SKM-1 treated with dmso at 0.1 percent for 144 hours (cell line): ENCODE measurements at regions not wholly inside any gene's neighbourhood (a gene's known extent, or its start where the extent isn't known, plus 50 kb on each side); places are given as distances from the start of the nearest gene placed in this dataset.

Source experiments
- DNase-seq: peaks from one replicate; lab custom pipeline; 2025; ENCODE audit not compliant: unreplicated experiment; lab: John Stamatoyannopoulos, UW

DNA sequence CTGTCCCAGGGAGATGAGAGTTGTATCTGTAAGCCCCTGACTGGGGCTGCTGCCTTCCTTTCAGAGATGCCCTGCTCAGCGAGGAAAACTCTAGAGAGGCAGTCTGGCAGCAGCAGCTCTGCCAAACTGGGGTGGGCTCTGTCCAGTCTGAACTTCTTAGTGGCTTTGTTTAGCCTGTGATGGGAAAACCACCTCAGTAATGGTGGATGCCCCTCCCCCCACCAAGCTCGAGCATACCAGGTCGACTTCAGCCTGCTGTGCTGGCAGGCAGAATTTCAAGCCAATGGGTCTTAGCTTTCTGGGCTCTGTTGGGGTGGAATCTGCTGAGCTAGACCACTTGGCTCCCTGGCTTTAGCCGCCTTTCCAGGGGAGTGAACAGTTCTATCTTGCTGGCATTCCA is 218.3 kb downstream of the TUSC7 start:
- no peak for DNase-seq

DNA sequence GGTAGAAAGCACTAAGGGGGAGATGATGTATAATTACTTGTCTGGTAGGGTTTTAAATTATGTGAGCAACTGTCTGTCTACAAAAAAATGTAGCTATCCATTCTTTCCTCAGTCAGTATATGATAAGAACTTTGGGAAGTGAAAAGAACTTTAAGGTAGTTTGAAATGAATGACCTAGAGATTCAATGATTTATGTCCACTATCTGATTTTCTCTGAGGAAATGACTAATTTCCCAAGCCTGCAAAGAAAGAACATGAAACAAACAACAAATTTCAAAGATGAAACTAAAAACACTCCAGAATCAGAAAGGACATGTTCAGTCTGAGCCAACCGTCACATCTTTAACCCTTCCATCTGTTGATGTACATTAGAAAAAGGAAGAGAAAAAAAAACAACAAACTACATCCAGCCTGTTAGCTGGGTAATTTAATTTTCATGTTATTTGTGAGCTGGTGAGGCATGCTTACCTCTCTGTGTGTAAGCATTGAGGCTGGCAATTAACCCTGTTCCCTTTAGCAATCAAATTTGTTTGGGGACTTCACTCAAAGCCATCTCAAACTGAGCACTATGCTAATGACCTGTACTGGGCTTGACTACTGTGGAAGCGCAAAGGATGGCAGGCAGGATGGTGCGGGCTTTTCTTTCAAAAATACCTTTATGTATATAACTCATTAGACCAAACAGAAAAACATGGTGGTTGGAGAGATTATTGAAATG is 220.1 kb downstream of the TUSC7 start:
- no peak for DNase-seq

DNA sequence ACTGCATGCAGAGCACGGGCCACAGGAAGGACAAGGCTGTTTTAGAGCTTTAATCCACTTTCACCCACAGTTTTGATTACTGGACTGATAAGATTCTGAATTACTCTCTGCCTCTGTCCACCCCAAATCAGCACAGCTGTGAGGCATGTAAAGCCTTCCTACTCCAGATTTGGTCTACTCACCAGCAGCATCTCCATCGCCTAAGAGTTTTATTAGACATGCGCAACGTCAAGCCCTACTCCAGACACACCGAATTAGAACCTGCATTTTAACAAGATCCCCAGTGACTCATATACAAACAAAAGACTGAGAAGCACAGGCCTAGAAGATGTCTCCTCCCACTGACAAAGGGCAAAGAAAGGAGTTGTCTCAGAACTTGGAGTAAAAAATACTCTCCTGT is 221.2 kb downstream of the TUSC7 start:
- DNase-seq, result no peak

DNA sequence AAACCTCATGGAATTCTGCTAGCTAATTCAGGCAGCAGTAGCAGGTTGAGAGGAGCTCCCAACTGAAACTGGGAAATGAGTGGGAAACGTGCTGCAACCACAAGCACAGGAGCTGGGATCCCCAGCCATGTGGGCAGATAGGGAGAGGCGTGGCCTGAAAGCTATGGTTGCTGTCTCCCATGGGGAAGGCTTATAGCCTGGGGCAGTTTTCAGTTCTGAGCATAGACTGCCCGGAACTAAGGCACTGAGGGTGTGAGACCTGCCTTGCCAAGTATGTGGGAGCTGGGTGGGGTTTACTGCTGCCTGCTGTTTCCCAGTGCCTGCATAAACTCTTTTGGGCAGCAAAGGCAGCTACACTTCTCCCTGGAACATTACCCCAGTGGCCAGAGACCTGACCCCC is 229.5 kb downstream of the TUSC7 start:
- DNase-seq, result no peak

DNA sequence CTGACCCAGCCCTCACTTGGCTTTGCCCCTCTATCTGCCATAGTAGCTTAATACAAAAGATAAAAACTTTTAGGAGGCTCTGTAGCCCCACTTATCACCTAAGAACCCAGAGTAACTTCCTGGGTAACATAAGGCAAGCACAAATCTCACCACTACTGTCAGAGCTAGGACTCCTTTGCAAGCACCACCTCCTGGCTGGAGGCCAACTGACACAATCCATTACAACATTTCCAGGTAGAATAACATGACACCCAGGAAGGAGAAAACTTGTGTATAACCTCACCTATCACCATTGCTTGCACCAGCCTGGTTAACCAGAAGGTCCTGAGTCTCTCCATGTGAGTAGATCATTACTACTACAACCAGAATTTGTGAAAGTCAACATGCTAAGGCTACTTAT is 230.0 kb downstream of the TUSC7 start:
- no peak for DNase-seq

DNA sequence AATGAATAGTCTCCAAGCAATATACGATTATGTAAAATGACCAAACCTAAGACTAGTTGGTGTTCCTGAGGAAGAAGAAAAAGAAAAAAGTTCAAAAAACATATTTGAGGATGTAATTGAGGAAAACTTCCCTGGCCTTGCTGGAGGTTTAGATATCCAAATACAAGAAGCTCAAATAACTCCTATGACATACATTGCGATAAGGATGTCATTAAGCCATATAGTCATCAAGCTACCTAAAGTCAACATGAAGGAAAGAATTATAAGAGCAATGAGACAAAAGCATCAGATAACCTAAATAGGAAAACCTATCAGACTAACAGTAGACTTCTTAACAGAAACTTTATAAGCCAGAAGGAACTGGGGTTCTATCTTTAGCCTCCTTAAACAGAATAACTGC is 231.1 kb downstream of the TUSC7 start:
- DNase-seq, result no peak

DNA sequence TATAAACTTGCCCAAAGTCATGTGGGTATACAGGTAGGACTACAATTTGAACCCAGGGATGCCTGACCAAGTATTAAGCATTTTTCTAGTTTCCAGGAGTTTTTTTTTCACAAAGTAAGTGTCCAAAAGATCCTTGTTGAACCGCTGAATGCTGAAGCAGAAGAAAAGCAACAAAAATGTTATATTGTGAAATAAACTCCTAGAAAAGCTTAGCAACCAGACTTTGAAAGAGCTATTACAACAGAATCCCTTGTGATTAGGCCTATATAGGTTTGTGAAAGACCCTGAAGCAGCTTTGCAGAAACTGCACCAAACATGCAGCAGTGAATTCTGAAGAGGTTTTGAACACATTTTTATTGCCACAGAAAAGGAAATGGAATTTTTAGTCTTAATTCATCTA is 236.8 kb downstream of the TUSC7 start:
- no peak for DNase-seq

DNA sequence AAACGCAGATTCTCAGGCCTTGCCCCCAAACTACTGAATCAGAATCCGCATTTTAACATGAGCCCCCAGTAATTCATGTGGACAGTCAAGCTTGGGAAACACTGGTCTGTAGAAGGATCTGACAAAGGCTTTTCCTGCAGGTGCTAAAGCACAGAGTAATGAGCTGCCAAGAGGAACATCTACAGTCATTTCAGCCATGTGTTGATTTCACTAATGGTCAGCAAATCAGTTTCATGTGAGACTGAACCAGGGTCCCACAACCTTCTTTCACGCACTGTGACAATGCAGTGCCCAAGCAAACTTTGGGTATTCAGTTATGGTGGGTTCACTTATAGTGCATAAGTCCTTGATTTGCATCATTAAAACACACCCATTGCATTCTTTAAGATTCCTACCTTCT is 237.6 kb downstream of the TUSC7 start:
- no peak for DNase-seq

DNA sequence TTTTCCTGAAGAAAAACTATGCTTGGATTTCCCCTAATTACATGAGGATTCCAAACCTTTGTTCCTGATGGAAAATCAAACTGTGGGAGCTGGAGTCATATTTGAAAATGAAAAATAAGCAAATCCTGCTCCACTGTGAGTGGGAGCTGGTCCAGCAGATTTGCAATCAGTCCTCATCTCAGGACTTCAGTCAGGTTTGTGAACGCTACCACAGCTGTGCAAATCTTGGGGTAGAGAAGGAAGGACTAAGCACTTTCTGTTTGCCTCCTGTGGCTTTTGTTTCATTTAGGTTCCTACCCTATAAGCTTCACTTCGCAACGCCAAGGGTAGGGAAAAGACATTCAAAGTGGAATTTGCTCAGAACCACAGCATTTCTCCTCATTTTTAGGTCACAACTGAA is 238.2 kb downstream of the TUSC7 start:
- no peak for DNase-seq

DNA sequence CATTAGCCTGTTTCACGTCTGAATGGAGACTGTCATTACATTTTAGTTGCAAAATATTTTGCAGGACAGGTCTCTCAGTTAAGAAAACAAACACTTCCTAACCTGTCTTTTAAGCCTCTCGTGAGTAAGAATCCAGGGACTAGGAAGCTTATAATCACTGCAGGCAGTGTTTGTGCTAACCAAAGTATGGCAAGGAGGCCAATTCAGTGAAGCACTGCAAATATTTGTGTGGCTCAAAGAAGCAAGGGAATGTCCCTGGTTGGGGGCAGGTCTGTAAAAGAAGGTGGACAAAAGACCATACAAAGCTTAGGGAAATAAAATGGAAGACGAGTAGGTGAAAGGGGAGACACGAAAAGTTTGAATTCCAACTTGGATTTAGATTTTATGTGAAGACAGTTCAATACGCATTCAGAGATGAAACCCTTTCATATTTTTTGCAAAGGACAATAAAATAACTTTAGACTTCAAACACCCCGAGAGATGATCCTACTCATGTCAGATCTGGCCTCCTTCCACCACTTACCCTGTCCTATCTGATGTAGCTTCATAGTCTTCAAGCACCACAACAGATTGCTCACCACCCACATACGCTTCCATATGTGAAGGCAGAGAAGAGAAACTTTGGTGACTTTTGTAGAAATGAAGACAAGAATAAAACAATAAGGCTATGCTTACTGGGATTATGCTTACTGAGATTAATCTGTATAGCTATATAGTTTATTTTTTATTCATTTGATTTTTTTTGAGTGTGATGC is 240.9 kb downstream of the TUSC7 start:
- no peak for DNase-seq

DNA sequence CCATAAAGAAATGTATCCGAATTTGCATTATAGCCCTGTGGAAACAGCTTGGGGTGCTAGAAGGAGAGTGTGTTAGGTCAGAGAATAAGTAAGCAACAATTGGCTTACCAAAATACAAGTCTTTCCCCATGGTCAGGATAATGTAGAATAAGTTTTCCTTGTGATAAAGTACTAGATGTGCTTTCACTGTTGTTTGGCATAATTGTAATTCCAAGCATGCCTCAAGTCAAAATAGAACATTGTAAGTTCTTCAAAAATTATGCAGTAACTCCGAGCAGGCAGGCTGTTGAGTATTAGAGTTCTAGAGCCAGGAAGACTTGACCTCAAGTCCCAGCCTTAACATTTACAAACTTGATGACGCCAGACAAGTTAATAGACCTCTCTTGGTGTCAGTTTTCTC is 242.0 kb downstream of the TUSC7 start:
- DNase-seq, result no peak

DNA sequence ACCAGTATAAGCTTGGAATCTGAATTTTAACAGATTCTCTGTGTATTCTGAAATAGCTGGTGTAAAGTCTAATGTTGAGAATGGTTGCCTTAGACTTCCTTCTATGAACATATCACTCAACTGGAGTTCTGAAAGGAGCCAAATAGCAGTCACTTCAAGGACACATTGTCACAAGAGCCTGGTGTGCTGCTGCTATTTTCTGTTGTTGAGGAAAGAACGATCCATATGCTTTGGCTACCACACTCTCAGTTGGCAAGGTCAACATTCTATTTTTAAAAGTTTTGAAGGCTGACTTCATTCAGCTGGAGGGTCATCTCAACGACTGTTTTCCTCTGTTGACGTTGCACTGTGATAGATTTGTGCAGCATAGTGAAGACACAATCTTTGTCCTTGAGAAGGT is 248.7 kb downstream of the TUSC7 start:
- DNase-seq, result no peak

DNA sequence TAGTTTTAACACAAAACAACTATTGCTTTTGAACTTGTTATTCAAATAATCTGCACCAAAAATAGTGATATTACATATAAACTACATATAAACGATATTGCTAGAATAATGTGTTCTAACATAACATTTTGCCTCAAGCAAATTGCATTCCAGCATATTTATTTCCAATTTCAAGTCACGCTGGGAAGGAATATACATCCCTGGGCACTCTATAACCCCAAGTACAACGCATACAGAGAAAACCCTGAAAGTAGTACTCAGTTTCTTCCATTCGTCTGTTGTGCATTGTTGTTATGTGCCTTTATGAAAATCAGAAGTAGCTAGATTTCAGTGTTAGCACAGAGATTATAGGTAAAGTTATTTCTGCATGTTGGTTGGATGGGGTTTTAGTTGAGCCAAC is 251.5 kb downstream of the TUSC7 start:
- no peak for DNase-seq

DNA sequence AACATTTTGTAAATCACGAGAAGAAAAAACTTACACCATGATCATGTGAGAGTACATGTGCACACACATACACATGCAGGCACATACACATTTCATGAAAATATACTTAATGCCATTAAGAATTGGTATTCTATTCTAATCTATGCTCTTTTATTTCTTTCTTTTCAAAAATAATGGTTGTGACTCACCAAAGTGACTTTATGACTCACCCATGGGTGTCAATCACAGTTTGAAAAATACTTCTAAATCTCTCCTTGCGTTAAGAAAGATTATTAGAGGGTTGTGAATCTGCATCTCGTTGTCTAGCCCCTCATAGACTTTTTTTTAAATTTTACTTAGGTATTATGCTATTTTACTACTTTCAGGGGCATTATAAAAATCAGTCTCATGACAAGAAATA is 254.2 kb downstream of the TUSC7 start:
- no peak for DNase-seq

DNA sequence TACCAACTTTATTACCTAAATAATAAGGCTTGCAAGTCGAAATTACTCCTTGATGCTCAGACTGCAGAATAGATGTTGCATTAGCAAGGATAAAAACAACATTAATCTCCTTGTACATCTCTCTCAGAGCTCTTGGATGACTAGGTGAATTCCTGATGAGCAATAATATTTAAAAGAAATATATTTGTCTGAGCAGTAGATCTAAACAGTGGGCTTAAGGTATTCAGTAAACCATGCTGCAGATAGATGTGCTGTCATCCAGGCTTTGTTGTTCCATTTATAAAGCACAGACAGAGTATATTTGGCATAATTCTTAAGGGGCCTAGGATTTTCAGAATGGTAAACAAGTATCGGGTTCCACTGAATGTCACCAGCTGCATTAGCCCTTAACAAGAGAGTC is 257.1 kb downstream of the TUSC7 start:
- no peak for DNase-seq

DNA sequence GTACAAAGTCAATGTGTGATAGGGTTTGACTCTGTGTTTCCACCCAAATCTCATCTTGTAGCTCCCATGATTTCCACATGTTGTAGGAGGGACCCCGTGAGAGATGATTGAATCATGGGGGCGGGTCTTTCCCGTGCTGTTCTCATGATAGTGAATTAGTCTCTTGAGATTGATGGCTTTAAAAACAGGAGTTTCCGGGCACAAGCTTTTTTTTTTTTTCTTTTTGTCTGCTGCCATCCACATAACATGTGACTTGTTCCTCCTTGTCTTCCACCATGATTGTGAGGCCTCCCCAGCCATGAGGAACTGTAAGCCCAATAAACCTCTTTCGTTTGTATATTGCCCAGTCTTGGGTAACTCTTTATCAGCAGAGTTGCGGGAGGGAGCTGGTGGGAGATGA is 259.6 kb downstream of the TUSC7 start:
- no peak for DNase-seq

DNA sequence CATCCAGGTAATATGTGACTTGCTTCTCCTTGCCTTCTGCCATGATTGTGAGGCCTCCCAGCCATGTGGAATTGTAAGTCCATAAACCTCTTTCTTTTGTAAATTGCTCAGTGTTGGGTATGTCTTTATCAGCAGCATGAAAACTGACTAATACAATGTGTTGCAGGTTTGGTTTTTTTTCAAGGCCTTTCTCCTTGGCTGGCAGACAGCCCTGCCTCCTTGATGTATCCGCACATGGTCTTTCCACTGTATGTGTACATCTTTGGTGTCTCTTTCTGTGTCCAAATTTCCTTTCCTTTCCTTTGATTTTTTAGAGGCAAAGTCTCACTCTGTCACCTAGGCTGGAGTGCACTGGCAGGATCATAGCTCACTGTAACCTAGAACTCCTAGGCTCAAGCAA is 260.1 kb downstream of the TUSC7 start:
- DNase-seq, result no peak

DNA sequence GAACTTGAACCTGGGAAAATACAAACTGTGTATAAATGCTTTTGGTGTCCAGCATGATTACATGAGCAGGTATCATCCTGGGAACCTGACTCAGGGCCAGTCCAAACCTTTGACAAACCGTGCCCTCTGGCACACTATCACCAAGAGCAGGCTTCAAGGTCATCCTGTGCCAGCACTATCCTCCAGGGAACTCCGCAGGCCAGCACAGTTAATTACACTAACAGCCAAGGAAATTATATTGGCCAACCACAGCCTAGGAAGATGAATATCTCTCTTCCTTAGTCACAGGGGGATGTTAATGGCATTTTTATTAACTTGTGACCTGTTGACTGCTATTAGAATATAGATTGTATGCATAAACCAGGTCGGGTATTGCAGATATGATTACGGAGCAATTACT is 262.0 kb downstream of the TUSC7 start:
- DNase-seq, result no peak

DNA sequence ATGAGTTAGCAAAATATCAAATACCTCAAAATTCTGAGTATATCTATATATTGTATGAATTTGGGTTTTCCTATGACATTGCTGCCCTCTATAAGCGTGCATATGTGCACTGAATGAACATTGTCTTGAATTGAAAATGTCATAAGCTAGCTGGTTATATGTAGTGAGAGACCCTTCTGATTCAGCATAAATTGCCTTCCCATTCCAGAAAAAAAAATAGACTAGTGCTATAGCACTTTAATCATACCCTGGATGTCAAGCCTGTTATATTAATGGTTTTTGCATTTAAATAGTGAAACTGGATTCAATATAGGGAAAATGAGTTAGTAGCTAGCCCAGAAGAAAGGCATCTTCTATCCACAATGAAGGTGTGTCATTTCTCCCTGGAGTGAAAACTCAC is 265.1 kb downstream of the TUSC7 start:
- no peak for DNase-seq

DNA sequence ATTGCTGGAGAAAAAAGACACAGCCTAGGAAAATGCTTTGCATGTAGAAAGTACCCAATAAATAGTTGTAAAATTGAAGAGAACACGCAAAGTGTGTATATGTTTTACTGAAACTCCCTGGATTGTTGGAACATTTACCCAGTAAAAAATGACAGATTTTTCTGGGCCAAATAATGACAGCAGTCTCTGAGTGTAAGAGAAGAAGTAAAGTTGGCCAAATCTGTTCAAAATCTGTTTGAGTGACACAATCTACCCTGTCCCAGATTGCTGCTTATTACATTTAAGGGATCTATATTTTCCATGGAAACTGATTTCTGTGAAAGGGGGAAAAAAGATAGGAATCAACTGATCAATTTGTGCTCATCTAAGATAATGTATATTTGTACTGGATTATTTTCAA is 267.9 kb downstream of the TUSC7 start:
- no peak for DNase-seq

DNA sequence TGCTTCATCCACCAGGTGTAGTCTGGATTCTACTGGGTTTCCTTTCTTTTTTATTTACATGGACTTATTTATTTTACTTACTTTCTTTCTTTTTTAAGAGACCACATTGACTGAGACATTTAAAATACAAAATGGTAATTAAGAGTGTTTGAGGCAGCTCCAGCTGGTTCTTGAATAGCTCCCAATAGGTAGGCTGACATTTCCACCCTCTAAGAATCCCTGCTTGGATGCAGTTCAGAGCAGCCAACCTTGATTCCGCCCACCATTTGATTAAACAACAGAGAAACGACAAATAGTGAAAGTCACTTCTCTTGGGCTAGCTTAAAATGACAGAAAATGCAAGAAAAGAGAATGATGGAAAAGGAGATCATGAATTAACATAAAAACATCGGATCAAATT is 270.5 kb downstream of the TUSC7 start:
- no peak for DNase-seq

DNA sequence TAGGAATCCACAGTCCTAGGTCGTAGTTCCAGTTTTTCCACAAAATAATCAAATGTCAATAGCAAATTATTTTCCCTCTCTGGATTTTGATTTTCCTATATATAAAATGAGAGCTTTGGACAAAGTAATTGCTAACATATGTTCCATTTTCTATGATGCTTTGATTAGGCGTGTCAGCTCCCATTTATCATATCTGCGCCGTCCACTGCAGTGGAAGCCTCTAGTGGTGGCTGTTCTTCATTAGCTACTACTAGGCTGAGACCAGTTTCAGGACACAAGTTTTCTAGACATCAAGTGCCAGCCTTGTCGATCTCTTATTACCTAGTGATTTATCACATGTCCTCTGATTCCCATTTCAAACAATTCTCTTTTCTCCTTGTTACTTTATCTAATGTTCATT is 271.5 kb downstream of the TUSC7 start:
- no peak for DNase-seq

DNA sequence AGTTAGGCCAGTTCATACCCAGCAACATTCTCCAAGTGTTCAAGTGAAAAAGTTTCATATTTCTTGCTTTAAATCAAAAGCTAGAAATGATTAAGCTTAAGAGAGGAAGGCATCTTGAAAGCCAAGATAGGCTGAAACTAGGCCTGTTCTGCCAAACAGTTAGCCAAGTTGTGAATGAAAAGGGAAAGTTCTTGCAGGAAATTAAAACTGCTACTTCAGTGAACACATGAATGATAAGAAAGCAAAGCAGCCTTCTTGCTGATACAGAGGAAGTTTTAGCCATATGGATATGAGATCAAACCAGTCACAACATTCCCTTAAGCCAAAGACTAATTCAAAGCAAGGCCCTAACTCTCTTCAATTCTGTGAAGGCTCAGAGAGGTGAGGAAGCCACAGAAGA is 274.7 kb downstream of the TUSC7 start:
- DNase-seq, result no peak
